H1 (cell line): ENCODE measurements at regions not wholly inside any gene's neighbourhood (a gene's known extent, or its start where the extent isn't known, plus 50 kb on each side); places are given as distances from the start of the nearest gene placed in this dataset.

Source experiments
- ASH2L ChIP-seq: fragments of 200-600, 300-600 bp; sonication (generic); IDR thresholded peaks from one replicate; pipeline ENCODE4 v1.7.1; 2017; ENCODE audit warnings: low read length
- MAX ChIP-seq: IDR thresholded peaks from 2 replicates; pipeline ENCODE4 v1.6.1; 2012; ENCODE audit warnings: inconsistent platforms

DNA sequence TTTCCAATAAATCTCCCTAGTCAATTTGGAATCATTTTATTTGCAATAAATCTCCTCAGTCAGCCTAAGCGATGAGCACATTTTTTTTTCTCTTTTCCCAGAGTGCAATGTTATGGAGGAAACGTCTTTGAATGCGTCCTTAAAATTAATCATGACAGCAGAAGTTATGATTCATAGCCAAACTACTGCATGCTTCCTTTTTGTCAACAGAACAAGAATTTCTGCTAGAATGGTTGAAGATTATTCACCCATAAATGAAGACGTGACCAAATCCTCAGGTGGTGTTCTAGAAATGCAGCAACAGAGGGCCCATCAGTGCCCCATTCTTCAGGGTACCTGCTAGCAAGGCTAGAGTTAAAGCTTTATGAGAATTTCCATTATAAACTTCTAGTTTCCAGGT, 407.9 kb upstream of the PKN2 start (continued):
- no peak for TF ChIP-seq ASH2L
- TF ChIP-seq MAX: no peak
- TF ChIP-seq, all 59 proteins: peak for 0
